DOHH2 (cell line): ENCODE measurements at regions not wholly inside any gene's neighbourhood (a gene's known extent, or its start where the extent isn't known, plus 50 kb on each side); places are given as distances from the start of the nearest gene placed in this dataset.

Experiments used
- CTCF ChIP-seq: fragments of 200-600 bp; sonication (generic); IDR thresholded peaks from one replicate; pipeline ENCODE4 v1.5.1; 2014; ENCODE audit warnings: antibody characterized with exemption, mild to moderate bottlenecking, low read depth, low read length; ENCODE audit not compliant: poor library complexity, severe bottlenecking
- EZH2phosphoT487 ChIP-seq: fragments of 200-600 bp; sonication (generic); IDR thresholded peaks from 2 replicates; pipeline ENCODE4 v1.6.1; 2017; ENCODE audit warnings: borderline replicate concordance, mild to moderate bottlenecking, antibody characterized with exemption, low read length, moderate library complexity, mixed read lengths

- peak; percentile 39 for TF ChIP-seq CTCF
- TF ChIP-seq EZH2phosphoT487, result no peak
Observed at GRCh38 chr4:156169011-156169410, 215.3 kb upstream of the CTSO start.
